Neuronal stem cell (in vitro differentiated cells): ENCODE measurements at regions not wholly inside any gene's neighbourhood (a gene's known extent, or its start where the extent isn't known, plus 50 kb on each side); places are given as distances from the start of the nearest gene placed in this dataset.

Experiments used
- DNase-seq: peaks from one replicate; pipeline ENCODE4 v3.0.0-alpha.2; 2013; ENCODE audit warnings: low spot score
- H2AFZ ChIP-seq: one replicate; pipeline ENCODE4 v1.6.1; 2013; ENCODE audit warnings: mild to moderate bottlenecking, low read length, inconsistent platforms
- H2AK5ac ChIP-seq: 2 replicates; pipeline ENCODE4 v1.6.1; 2013; ENCODE audit warnings: low read depth, mild to moderate bottlenecking, inconsistent platforms, low read length, moderate library complexity, mixed read lengths
- H2BK120ac ChIP-seq: 2 replicates; pipeline ENCODE4 v1.6.1; 2013; ENCODE audit warnings: low read depth, mild to moderate bottlenecking, inconsistent platforms, low read length, moderate library complexity, mixed read lengths
- H2BK12ac ChIP-seq: one replicate; pipeline ENCODE4 v1.6.1; 2013; ENCODE audit warnings: low read length, inconsistent platforms
- H2BK15ac ChIP-seq: 2 replicates; pipeline ENCODE4 v1.6.1; 2013; ENCODE audit warnings: mild to moderate bottlenecking, low read length, inconsistent platforms, mixed read lengths
- H2BK5ac ChIP-seq: one replicate; pipeline ENCODE4 v1.6.1; 2013; ENCODE audit warnings: inconsistent platforms, mild to moderate bottlenecking, low read length, moderate library complexity
- H3K14ac ChIP-seq: one replicate; pipeline ENCODE4 v1.6.1; 2013; ENCODE audit warnings: low read length, inconsistent platforms
- H3K18ac ChIP-seq: 2 replicates; pipeline ENCODE4 v1.6.1; 2013; ENCODE audit warnings: low read length, inconsistent platforms
- H3K23ac ChIP-seq: 2 replicates; pipeline ENCODE4 v1.6.1; 2013; ENCODE audit warnings: low read depth, mild to moderate bottlenecking, mixed read lengths, low read length, inconsistent platforms; ENCODE audit not compliant: poor library complexity
- H3K27ac ChIP-seq: replicated peaks from 3 replicates; pipeline ENCODE4 v1.5.1; 2013; ENCODE audit warnings: low read length, inconsistent platforms
- H3K27me3 ChIP-seq, 3 experiments: 2 replicates each; pipeline ENCODE4 v1.6.1; 2013; ENCODE audit warnings: low read length in 3 of 3, mild to moderate bottlenecking in 2 of 3, inconsistent platforms in 1 of 3, low read depth in 1 of 3, mixed read lengths in 1 of 3, moderate library complexity in 1 of 3; ENCODE audit not compliant: control insufficient read depth in 3 of 3, insufficient read depth in 3 of 3
- H3K36me3 ChIP-seq, 2 donors: replicated peaks in 1 of 2; 2 replicates each; pipeline ENCODE4 v1.6.1; 2013; ENCODE audit warnings: low read length in 2 of 2; ENCODE audit not compliant: control insufficient read depth in 2 of 2, insufficient read depth in 2 of 2
- H3K4ac ChIP-seq: 2 replicates; pipeline ENCODE4 v1.6.1; 2013; ENCODE audit warnings: inconsistent platforms, mild to moderate bottlenecking, low read length, moderate library complexity
- H3K4me1 ChIP-seq, 2 donors: 1 replicate in 1 of 2; 2 replicates in 1 of 2; pipeline ENCODE4 v1.6.1; 2013; ENCODE audit warnings: low read length in 2 of 2, low read depth in 1 of 2; ENCODE audit not compliant: control insufficient read depth in 2 of 2, insufficient read depth in 1 of 2
- H3K4me2 ChIP-seq: one replicate; pipeline ENCODE4 v1.6.1; 2013; ENCODE audit warnings: mild to moderate bottlenecking, low read length, inconsistent platforms; ENCODE audit not compliant: insufficient read depth, poor library complexity, severe bottlenecking
- H3K4me3 ChIP-seq, 2 donors: 2 replicates each; pipeline ENCODE4 v1.5.1; 2013; ENCODE audit warnings: low read length in 2 of 2, mild to moderate bottlenecking in 2 of 2, inconsistent platforms in 1 of 2, moderate library complexity in 1 of 2
- H3K79me1 ChIP-seq: one replicate; pipeline ENCODE4 v1.6.1; 2013; ENCODE audit warnings: low read depth, mild to moderate bottlenecking, inconsistent platforms, low read length, moderate library complexity
- H3K9ac ChIP-seq: one replicate; pipeline ENCODE4 v1.6.1; 2013; ENCODE audit warnings: mild to moderate bottlenecking, low read depth, low read length, inconsistent platforms; ENCODE audit not compliant: poor library complexity
- H3K9me3 ChIP-seq, 2 donors: replicated peaks in 1 of 2; 2 replicates each; pipeline versions ENCODE3 to v1.6.1; 2013; ENCODE audit warnings: low read length in 2 of 2, mild to moderate bottlenecking in 2 of 2, inconsistent platforms in 1 of 2, low read depth in 1 of 2, mixed read lengths in 1 of 2, moderate library complexity in 1 of 2; ENCODE audit not compliant: control insufficient read depth in 2 of 2, insufficient read depth in 1 of 2
- H4K8ac ChIP-seq: one replicate; pipeline ENCODE4 v1.6.1; 2013; ENCODE audit warnings: low read depth, mild to moderate bottlenecking, inconsistent platforms, low read length, moderate library complexity
- H4K91ac ChIP-seq: one replicate; pipeline ENCODE4 v1.6.1; 2013; ENCODE audit warnings: low read length, low read depth, mild to moderate bottlenecking, inconsistent platforms; ENCODE audit not compliant: poor library complexity
- WGBS, 2 donors: extraction: QIAGEN DNeasy Blood & Tissue Kit; methylation state at CpG; one replicate each; pipeline ENCODE4 v1.1.7; 2013; ENCODE audit warnings: missing lambda C conversion rate in 2 of 2, mixed read lengths in 1 of 2; ENCODE audit not compliant: insufficient read length in 2 of 2, insufficient replicate concordance in 1 of 2; ENCODE audit errors: extremely low coverage in 2 of 2; 5-methylcytosine and 5-hydroxymethylcytosine counted together

GRCh38 chr5:159779481-159779880 is 136.8 kb upstream of the ADRA1B start:
- no peak overlapping the region for H3K9ac ChIP-seq
- no peaks in the 10 kb centered on the region for H3K9me3 ChIP-seq
- no peak overlapping the region for H3K18ac ChIP-seq
- H2BK12ac ChIP-seq = no peak overlapping the region
- no peak overlapping the region for H3K4me3 ChIP-seq
- H3K36me3 ChIP-seq = no peaks in the 10 kb centered on the region
- no peak overlapping the region for H3K27ac ChIP-seq
- no peak overlapping the region for H4K8ac ChIP-seq
- no peak overlapping the region for H2BK5ac ChIP-seq
- H2AK5ac ChIP-seq = no peak overlapping the region
- peaks cover 0 to 7% (median 0%) of the 10 kb centered on the region in 3 experiments for H3K27me3 ChIP-seq
- H2BK120ac ChIP-seq = no peak overlapping the region
- H4K91ac ChIP-seq = no peak overlapping the region
- no peak overlapping the region for H3K23ac ChIP-seq
- no peak for DNase-seq
- no peak overlapping the region for H3K14ac ChIP-seq
- H2AFZ ChIP-seq = no peak overlapping the region
- WGBS, 2 donors = no CpG with 5 or more reads among the region's 4 CpGs
- no peaks in the 10 kb centered on the region for H3K4me1 ChIP-seq
- H2BK15ac ChIP-seq = no peak overlapping the region
- no peak overlapping the region for H3K4me2 ChIP-seq
- no peak overlapping the region for H3K4ac ChIP-seq
- H3K79me1 ChIP-seq = no peaks in the 10 kb centered on the region

- Histone ChIP-seq H3K4me1 (no peaks in the 10 kb centered on the region), H3K23ac (no peak overlapping the region), H3K9me3 (no peaks in the 10 kb centered on the region), H4K91ac (no peak overlapping the region), H2AFZ (no peak overlapping the region), H2BK12ac (no peak overlapping the region), H3K9ac (no peak overlapping the region), H4K8ac (no peak overlapping the region), H2BK5ac (no peak overlapping the region), H3K4ac (no peak overlapping the region), H3K27ac (no peak overlapping the region), H2BK15ac (no peak overlapping the region), H3K36me3 (no peaks in the 10 kb centered on the region), H3K14ac (no peak overlapping the region), H3K4me2 (no peak overlapping the region), H2AK5ac (no peak overlapping the region), H3K18ac (no peak overlapping the region), H2BK120ac (no peak overlapping the region), H3K27me3 (peaks cover 0 to 2% (median 0%) of the 10 kb centered on the region in 3 experiments), H3K4me3 (no peak overlapping the region), H3K79me1 (no peaks in the 10 kb centered on the region)
- no CpG with 5 or more reads among the region's 3 CpGs for WGBS, 2 donors
- DNase-seq = no peak
Measured at GRCh38 chr5:159780246-159780645, 136.0 kb upstream of the ADRA1B start.

- Histone ChIP-seq H3K4me3 (no peak overlapping the region), H3K9me3 (no peaks in the 10 kb centered on the region), H2AFZ (no peak overlapping the region), H3K4me1 (no peaks in the 10 kb centered on the region), H3K9ac (no peak overlapping the region), H2AK5ac (no peak overlapping the region), H2BK15ac (no peak overlapping the region), H4K8ac (no peak overlapping the region), H3K14ac (no peak overlapping the region), H3K18ac (no peak overlapping the region), H3K23ac (no peak overlapping the region), H3K4me2 (no peak overlapping the region), H3K36me3 (no peaks in the 10 kb centered on the region), H4K91ac (no peak overlapping the region), H3K27ac (no peak overlapping the region), H2BK120ac (no peak overlapping the region), H3K79me1 (no peaks in the 10 kb centered on the region), H3K4ac (no peak overlapping the region), H2BK12ac (no peak overlapping the region), H2BK5ac (no peak overlapping the region), H3K27me3 (no peaks in the 10 kb centered on the region)
- WGBS, 2 donors = no CpG with 5 or more reads among the region's 3 CpGs
- DNase-seq = no peak
Measured at GRCh38 chr5:159781626-159782157, 134.6 kb upstream of the ADRA1B start.

DNA sequence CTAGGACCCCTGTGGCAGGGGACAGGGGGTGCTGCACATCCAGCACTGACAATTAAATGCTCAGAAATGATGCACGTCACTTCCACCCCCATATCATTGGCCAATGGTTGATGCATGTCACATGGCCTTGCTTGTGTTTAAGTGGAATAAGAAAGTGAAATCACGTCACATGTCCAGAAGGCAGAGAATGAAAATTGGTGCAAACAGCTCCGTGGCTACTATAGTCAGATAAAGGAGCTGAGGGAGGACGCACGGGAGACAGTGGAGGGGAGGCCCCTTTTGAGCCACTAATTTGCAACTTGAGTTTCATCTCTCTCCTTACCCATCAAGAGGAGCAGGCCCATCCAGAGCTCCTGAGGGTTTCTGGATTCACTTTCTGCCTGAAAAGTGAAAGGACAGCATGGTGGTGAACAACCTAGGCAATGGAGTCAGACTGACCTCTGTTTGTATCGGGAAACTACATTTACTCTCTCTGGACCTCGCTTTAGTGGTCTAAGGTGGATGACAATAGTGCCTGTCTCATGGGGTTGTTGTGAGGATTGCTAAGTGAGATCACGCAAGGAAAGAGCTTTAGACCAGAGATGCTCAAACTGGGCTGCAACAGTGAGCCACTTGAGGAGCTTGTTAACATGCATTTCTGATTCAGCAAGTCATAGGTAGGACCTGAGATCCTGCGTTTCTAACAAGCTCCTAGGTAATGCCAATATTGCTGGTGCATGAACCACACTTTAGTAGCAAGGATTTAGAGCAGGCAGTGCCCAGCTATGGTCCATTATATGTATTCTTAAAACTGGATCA is 133.9 kb upstream of the ADRA1B start:
- H2AK5ac ChIP-seq = no peak overlapping the region

More for the DNA sequence above, 133.9 kb upstream of the ADRA1B start:
- H2BK12ac ChIP-seq = no peak overlapping the region
- H2BK5ac ChIP-seq = no peak overlapping the region
- H3K4me1 ChIP-seq = no peaks in the 10 kb centered on the region
- no peaks in the 10 kb centered on the region for H3K9me3 ChIP-seq
- no peaks in the 10 kb centered on the region for H3K27me3 ChIP-seq
- H3K4me3 ChIP-seq = no peak overlapping the region
- no peaks in the 10 kb centered on the region for H3K79me1 ChIP-seq
- DNase-seq = no peak
- H3K27ac ChIP-seq = no peak overlapping the region
- no peak overlapping the region for H4K91ac ChIP-seq
- no peak overlapping the region for H2AFZ ChIP-seq
- H3K4ac ChIP-seq = no peak overlapping the region
- H2BK120ac ChIP-seq = no peak overlapping the region
- no peak overlapping the region for H3K18ac ChIP-seq
- WGBS, 2 donors = no CpG with 5 or more reads among the region's 9 CpGs
- no peaks in the 10 kb centered on the region for H3K36me3 ChIP-seq
- H3K14ac ChIP-seq = no peak overlapping the region
- no peak overlapping the region for H3K4me2 ChIP-seq
- no peak overlapping the region for H2BK15ac ChIP-seq
- H4K8ac ChIP-seq = no peak overlapping the region
- no peak overlapping the region for H3K23ac ChIP-seq
- H3K9ac ChIP-seq = no peak overlapping the region
